ENCODE measurements at regions not wholly inside any gene's neighbourhood (a gene's known extent, or its start where the extent isn't known, plus 50 kb on each side); places are given as distances from the start of the nearest gene placed in this dataset.

DNA sequence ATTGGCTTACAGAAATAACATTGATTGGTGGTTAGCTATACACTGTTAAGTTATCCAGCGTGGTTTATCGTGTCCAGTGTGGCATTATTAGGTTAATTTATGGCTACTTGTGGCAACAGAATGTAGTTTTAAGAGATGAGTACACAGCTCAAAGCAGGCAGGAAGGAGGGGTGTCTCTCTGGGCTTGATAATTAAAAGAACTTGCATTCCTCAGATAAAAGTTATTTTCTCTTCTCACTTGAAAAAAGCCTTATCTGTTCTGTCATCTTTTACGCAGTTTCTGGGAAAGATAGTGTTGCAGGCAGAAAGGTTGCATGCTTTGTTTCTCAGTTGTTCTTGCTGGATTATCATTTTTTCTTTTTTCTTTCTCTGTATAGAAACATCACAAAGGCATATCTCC, 154.4 kb upstream of the COL3A1 start:
- TF ChIP-seq, protein P1, sequence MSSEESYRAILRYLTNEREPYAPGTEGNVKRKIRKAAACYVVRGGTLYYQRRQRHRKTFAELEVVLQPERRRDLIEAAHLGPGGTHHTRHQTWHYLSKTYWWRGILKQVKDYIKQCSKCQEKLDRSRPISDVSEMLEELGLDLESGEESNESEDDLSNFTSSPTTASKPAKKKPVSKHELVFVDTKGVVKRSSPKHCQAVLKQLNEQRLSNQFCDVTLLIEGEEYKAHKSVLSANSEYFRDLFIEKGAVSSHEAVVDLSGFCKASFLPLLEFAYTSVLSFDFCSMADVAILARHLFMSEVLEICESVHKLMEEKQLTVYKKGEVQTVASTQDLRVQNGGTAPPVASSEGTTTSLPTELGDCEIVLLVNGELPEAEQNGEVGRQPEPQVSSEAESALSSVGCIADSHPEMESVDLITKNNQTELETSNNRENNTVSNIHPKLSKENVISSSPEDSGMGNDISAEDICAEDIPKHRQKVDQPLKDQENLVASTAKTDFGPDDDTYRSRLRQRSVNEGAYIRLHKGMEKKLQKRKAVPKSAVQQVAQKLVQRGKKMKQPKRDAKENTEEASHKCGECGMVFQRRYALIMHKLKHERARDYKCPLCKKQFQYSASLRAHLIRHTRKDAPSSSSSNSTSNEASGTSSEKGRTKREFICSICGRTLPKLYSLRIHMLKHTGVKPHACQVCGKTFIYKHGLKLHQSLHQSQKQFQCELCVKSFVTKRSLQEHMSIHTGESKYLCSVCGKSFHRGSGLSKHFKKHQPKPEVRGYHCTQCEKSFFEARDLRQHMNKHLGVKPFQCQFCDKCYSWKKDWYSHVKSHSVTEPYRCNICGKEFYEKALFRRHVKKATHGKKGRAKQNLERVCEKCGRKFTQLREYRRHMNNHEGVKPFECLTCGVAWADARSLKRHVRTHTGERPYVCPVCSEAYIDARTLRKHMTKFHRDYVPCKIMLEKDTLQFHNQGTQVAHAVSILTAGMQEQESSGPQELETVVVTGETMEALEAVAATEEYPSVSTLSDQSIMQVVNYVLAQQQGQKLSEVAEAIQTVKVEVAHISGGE (tag by site-specific recombination; conservative IDR thresholded peaks at IDR 0.05; ENCODE audit: low read depth): no peak
- TF ChIP-seq ZBTB1 (tag by site-specific recombination; IDR thresholded peaks at IDR 0.05) (no peak), ZNF629 (tag by site-specific recombination; IDR thresholded peaks at IDR 0.05) (no peak), HOXD13 (CRISPR knock-in tag; IDR thresholded peaks at IDR 0.05; ENCODE audit: borderline replicate concordance) (no peak), SP3 (tag by site-specific recombination; IDR thresholded peaks at IDR 0.05) (no peak), ZNF223 (tag by site-specific recombination; IDR thresholded peaks at IDR 0.05) (no peak), ZNF10 (tag by site-specific recombination; IDR thresholded peaks at IDR 0.05) (no peak)
- TF ChIP-seq, protein P2, sequence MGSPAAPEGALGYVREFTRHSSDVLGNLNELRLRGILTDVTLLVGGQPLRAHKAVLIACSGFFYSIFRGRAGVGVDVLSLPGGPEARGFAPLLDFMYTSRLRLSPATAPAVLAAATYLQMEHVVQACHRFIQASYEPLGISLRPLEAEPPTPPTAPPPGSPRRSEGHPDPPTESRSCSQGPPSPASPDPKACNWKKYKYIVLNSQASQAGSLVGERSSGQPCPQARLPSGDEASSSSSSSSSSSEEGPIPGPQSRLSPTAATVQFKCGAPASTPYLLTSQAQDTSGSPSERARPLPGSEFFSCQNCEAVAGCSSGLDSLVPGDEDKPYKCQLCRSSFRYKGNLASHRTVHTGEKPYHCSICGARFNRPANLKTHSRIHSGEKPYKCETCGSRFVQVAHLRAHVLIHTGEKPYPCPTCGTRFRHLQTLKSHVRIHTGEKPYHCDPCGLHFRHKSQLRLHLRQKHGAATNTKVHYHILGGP (tag by site-specific recombination; IDR thresholded peaks at IDR 0.05): no peak
- H3K4me1 ChIP-seq (ENCODE audit: control insufficient read depth, insufficient read depth, low read length): no peaks in the 10 kb centered on the region
- no peaks in the 10 kb centered on the region for H3K9me3 ChIP-seq (ENCODE audit: control insufficient read depth, insufficient read depth, low read depth, low read length)
- H3K4me3 ChIP-seq (ENCODE audit: low read depth, low read length): no peak overlapping the region
- no peak overlapping the region for H3K27ac ChIP-seq (ENCODE audit: extremely low read depth, low read depth, low read length)
- POLR2A ChIA-PET: no interaction called here
- H3K36me3 ChIP-seq (ENCODE audit: control insufficient read depth in 2 of 2, insufficient read depth in 1 of 2, low read length in 2 of 2): no peaks in the 10 kb centered on the region
- CTCF ChIA-PET: interaction anchor here (1.3 kb wide), 1 partner anchor 13 kb away, joined by 3 read pairs; no protein-coding TSS in a partner anchor

DNA sequence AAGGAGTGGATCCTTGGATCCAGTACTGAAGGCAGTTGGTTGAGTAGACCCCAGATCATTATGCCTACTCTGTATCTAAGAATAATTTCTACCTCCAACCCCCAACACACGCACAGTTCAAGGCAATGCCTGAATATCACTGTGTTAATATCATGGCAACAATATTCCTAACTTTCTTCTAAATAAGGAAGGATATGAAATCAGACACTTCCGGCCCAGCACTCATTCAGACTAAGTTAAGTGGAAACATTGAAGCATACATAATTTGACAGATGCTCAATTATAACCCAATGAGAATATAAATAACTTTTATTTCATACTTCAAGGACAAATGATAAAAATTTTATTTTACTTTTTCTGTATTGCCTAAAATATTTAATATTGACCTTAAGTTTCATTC, 153.6 kb upstream of the COL3A1 start:
- H3K9me3 ChIP-seq (ENCODE audit: control insufficient read depth, insufficient read depth, low read depth, low read length): no peaks in the 10 kb centered on the region
- H3K4me1 ChIP-seq (ENCODE audit: control insufficient read depth, insufficient read depth, low read length): no peaks in the 10 kb centered on the region
- no peak for TF ChIP-seq RBAK (tag by site-specific recombination; IDR thresholded peaks at IDR 0.05)
- no peak for TF ChIP-seq PRDM1 (tag by site-specific recombination; IDR thresholded peaks at IDR 0.05)
- TF ChIP-seq, protein P3, sequence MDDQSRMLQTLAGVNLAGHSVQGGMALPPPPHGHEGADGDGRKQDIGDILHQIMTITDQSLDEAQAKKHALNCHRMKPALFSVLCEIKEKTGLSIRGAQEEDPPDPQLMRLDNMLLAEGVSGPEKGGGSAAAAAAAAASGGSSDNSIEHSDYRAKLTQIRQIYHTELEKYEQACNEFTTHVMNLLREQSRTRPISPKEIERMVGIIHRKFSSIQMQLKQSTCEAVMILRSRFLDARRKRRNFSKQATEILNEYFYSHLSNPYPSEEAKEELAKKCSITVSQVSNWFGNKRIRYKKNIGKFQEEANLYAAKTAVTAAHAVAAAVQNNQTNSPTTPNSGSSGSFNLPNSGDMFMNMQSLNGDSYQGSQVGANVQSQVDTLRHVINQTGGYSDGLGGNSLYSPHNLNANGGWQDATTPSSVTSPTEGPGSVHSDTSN (CRISPR knock-in tag; IDR thresholded peaks at IDR 0.05): no peak
- TF ChIP-seq WT1 (tag by site-specific recombination; IDR thresholded peaks at IDR 0.05): no peak
- TF ChIP-seq MEIS1 (CRISPR knock-in tag; IDR thresholded peaks at IDR 0.05; ENCODE audit: borderline replicate concordance): no peak
- no peak for TF ChIP-seq YY1 (tag by site-specific recombination; IDR thresholded peaks at IDR 0.05)
- TF ChIP-seq ZNF529 (tag by site-specific recombination; IDR thresholded peaks at IDR 0.05; ENCODE audit: insufficient replicate concordance): no peak
- TF ChIP-seq ZBTB8A (tag by site-specific recombination; IDR thresholded peaks at IDR 0.05): no peak
- no peak for TF ChIP-seq ZNF837 (tag by site-specific recombination; IDR thresholded peaks at IDR 0.05)
- no peak for TF ChIP-seq ZBTB20 (tag by site-specific recombination; IDR thresholded peaks at IDR 0.05)
- no peak for TF ChIP-seq ZNF473 (tag by site-specific recombination; IDR thresholded peaks at IDR 0.05)
- TF ChIP-seq, protein P4, sequence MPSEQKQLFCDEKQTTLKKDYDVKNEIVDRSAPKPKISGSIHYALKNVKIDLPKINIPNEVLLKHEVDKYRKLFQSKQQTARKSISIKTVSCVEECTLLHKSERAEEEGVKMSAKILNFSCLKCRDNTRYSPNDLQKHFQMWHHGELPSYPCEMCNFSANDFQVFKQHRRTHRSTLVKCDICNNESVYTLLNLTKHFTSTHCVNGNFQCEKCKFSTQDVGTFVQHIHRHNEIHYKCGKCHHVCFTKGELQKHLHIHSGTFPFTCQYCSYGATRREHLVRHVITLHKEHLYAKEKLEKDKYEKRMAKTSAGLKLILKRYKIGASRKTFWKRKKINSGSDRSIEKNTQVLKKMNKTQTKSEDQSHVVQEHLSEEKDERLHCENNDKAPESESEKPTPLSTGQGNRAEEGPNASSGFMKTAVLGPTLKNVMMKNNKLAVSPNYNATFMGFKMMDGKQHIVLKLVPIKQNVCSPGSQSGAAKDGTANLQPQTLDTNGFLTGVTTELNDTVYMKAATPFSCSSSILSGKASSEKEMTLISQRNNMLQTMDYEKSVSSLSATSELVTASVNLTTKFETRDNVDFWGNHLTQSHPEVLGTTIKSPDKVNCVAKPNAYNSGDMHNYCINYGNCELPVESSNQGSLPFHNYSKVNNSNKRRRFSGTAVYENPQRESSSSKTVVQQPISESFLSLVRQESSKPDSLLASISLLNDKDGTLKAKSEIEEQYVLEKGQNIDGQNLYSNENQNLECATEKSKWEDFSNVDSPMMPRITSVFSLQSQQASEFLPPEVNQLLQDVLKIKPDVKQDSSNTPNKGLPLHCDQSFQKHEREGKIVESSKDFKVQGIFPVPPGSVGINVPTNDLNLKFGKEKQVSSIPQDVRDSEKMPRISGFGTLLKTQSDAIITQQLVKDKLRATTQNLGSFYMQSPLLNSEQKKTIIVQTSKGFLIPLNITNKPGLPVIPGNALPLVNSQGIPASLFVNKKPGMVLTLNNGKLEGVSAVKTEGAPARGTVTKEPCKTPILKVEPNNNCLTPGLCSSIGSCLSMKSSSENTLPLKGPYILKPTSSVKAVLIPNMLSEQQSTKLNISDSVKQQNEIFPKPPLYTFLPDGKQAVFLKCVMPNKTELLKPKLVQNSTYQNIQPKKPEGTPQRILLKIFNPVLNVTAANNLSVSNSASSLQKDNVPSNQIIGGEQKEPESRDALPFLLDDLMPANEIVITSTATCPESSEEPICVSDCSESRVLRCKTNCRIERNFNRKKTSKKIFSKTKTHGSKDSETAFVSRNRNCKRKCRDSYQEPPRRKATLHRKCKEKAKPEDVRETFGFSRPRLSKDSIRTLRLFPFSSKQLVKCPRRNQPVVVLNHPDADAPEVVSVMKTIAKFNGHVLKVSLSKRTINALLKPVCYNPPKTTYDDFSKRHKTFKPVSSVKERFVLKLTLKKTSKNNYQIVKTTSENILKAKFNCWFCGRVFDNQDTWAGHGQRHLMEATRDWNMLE (tag by site-specific recombination; conservative IDR thresholded peaks at IDR 0.05; ENCODE audit: low read depth): no peak
- TF ChIP-seq KLF10 (tag by site-specific recombination; IDR thresholded peaks at IDR 0.05): no peak
- TF ChIP-seq, protein P5, sequence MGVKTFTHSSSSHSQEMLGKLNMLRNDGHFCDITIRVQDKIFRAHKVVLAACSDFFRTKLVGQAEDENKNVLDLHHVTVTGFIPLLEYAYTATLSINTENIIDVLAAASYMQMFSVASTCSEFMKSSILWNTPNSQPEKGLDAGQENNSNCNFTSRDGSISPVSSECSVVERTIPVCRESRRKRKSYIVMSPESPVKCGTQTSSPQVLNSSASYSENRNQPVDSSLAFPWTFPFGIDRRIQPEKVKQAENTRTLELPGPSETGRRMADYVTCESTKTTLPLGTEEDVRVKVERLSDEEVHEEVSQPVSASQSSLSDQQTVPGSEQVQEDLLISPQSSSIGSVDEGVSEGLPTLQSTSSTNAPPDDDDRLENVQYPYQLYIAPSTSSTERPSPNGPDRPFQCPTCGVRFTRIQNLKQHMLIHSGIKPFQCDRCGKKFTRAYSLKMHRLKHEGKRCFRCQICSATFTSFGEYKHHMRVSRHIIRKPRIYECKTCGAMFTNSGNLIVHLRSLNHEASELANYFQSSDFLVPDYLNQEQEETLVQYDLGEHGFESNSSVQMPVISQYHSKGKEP (tag by site-specific recombination; IDR thresholded peaks at IDR 0.05): no peak
- POLR2A ChIA-PET: no interaction called here
- no peak overlapping the region for H3K4me3 ChIP-seq (ENCODE audit: low read depth, low read length)
- no peaks in the 10 kb centered on the region for H3K36me3 ChIP-seq (ENCODE audit: control insufficient read depth in 2 of 2, insufficient read depth in 1 of 2, low read length in 2 of 2)
- no peak overlapping the region for H3K27ac ChIP-seq (ENCODE audit: extremely low read depth, low read depth, low read length)
- CTCF ChIA-PET: no interaction called here
